ENCODE measurements at regions not wholly inside any gene's neighbourhood (a gene's known extent, or its start where the extent isn't known, plus 50 kb on each side); places are given as distances from the start of the nearest gene placed in this dataset.

DNA sequence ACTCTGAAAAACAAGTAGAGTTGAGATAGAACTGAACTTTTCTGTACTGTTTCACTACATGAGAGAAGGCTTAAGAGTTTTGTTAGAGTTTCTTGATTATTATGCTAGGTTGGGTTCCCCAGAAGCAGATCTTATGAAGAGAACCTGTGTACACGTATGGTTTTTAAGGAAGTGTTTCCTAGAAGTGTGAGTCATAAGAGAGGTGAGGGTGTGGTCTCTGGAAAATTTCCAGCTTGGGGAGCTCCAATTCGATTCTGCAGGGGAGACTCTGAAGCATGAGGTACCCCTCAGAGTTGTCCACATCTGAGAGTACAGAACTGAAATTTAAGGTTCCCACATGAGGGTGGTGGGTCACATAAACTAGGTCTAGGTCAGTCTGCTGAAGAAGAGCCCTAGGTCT, 83.3 kb upstream of the MAP2 start:
- Histone ChIP-seq H3K27me3 (no peaks in the 10 kb centered on the region), H3K4me3 (replicated peaks in 1 of 3) (no peak overlapping the region), H3K9me3 (no peaks in the 10 kb centered on the region), H3K27ac (no peak overlapping the region), H3K4me1 (no peaks in the 10 kb centered on the region), H3K36me3 (no peaks in the 10 kb centered on the region)
- intact Hi-C loops (cut with DNase I) = no loop called here
- WGBS, 2 donors = 43 to 49% methylated on average over 2 of the region's 2 CpGs
- DNase-seq = no peak
- TF ChIP-seq CTCF (IDR thresholded peaks at IDR 0.05) (no peak), POLR2A (IDR thresholded peaks at IDR 0.05) (no peak)

DNA sequence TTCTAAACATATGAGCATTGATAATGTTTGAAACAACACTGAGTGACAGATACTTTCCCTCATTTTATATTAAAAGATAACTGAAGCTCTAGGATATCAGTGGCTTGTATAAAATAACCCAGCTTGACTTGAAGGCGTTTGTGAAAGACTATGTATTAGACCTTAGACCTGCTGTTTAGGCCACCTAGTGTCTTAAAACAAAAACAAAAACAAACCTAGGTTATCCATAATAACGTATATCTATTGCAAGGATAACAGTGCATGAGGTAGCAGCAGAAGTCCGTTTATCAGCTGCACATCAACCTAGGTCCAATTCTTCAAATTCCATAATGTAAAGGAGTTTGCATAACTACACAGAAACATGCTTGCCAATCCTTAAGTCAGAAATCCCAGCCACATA, 79.5 kb upstream of the MAP2 start:
- H3K4me1 ChIP-seq = no peaks in the 10 kb centered on the region
- TF ChIP-seq CTCF (IDR thresholded peaks at IDR 0.05) (no peak), POLR2A (IDR thresholded peaks at IDR 0.05) (no peak)
- H3K27ac ChIP-seq = no peak overlapping the region
- no peaks in the 10 kb centered on the region for H3K36me3 ChIP-seq
- H3K9me3 ChIP-seq = no peaks in the 10 kb centered on the region
- 81 to 82% methylated on average over 3 of the region's 3 CpGs for WGBS, 2 donors
- intact Hi-C loops (cut with DNase I) = no loop called here
- H3K27me3 ChIP-seq = no peaks in the 10 kb centered on the region
- no peak overlapping the region for H3K4me3 ChIP-seq (replicated peaks in 1 of 3)
- DNase-seq = no peak

DNA sequence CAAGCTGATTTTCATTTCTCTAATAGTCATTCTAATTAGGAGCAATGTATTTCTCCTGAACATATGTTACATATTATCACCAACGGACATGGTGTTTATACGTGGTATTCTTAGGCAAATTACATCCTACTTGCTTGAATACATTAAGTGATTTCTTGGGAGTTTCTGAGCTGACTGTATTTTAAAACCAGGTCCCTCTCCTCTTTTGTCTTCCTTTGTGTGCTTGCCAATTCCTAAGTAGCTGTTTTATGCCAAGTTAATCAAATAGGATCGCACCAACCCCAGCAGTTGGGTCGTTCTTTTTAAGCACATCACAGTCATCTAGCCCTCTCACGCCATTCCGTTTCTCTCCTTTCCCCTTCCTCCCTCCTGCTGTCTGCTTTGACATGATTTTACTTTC, 75.4 kb upstream of the MAP2 start:
- DNase-seq = no peak
- 37 to 47% methylated on average over 5 to 6 of the region's 6 CpGs for WGBS, 2 donors
- H3K27ac ChIP-seq = no peak overlapping the region

GRCh38 chr2:209351636-209352035, 72.2 kb upstream of the MAP2 start:
- TF ChIP-seq CTCF (IDR thresholded peaks at IDR 0.05) (no peak), POLR2A (IDR thresholded peaks at IDR 0.05) (no peak)
- 67 to 77% methylated on average over 3 of the region's 3 CpGs for WGBS, 2 donors

More for the DNA sequence above, 75.4 kb upstream of the MAP2 start:
- no peaks in the 10 kb centered on the region for H3K27me3 ChIP-seq
- TF ChIP-seq CTCF (IDR thresholded peaks at IDR 0.05) (no peak), POLR2A (IDR thresholded peaks at IDR 0.05) (no peak)
- no peak overlapping the region for H3K4me3 ChIP-seq (replicated peaks in 1 of 3)
- intact Hi-C loops (cut with DNase I) = no loop called here
- no peaks in the 10 kb centered on the region for H3K9me3 ChIP-seq
- no peaks in the 10 kb centered on the region for H3K4me1 ChIP-seq
- H3K36me3 ChIP-seq = no peaks in the 10 kb centered on the region

GRCh38 chr2:209358992-209359391, 64.9 kb upstream of the MAP2 start:
- H3K27ac ChIP-seq = no peak overlapping the region
- no peaks in the 10 kb centered on the region for H3K27me3 ChIP-seq
- no peak for TF ChIP-seq POLR2A (IDR thresholded peaks at IDR 0.05)
- no peak for TF ChIP-seq CTCF (IDR thresholded peaks at IDR 0.05)
- intact Hi-C loops (cut with DNase I) = no loop called here
- H3K36me3 ChIP-seq = no peaks in the 10 kb centered on the region
- WGBS, 2 donors = 93% methylated on average over 2 of the region's 2 CpGs
- no peaks in the 10 kb centered on the region for H3K4me1 ChIP-seq
- no peak for DNase-seq
- H3K4me3 ChIP-seq (replicated peaks in 1 of 3) = no peak overlapping the region
- H3K9me3 ChIP-seq = no peaks in the 10 kb centered on the region

More at GRCh38 chr2:209351636-209352035, 72.2 kb upstream of the MAP2 start:
- Histone ChIP-seq H3K27me3 (no peaks in the 10 kb centered on the region), H3K4me1 (no peaks in the 10 kb centered on the region), H3K27ac (no peak overlapping the region), H3K36me3 (no peaks in the 10 kb centered on the region), H3K4me3 (replicated peaks in 1 of 3) (no peak overlapping the region), H3K9me3 (no peaks in the 10 kb centered on the region)
- intact Hi-C loops (cut with DNase I) = no loop called here
- no peak for DNase-seq
